Astrocyte (in vitro differentiated cells and primary cell): ENCODE measurements at regions not wholly inside any gene's neighbourhood (a gene's known extent, or its start where the extent isn't known, plus 50 kb on each side); places are given as distances from the start of the nearest gene placed in this dataset.

Experiments used
- EZH2 ChIP-seq: IDR thresholded peaks from 2 replicates; pipeline ENCODE4 v1.6.1; 2012; ENCODE audit warnings: mild to moderate bottlenecking, low read length, inconsistent platforms; ENCODE audit not compliant: insufficient read depth
- TF ChIP-seq, protein P1 (sequence below): IDR thresholded peaks from 2 replicates; pipeline ENCODE4 v1.5.1; 2011; ENCODE audit warnings: low read depth, mild to moderate bottlenecking, inconsistent platforms, low read length, moderate library complexity; ENCODE audit not compliant: insufficient read depth

DNA sequence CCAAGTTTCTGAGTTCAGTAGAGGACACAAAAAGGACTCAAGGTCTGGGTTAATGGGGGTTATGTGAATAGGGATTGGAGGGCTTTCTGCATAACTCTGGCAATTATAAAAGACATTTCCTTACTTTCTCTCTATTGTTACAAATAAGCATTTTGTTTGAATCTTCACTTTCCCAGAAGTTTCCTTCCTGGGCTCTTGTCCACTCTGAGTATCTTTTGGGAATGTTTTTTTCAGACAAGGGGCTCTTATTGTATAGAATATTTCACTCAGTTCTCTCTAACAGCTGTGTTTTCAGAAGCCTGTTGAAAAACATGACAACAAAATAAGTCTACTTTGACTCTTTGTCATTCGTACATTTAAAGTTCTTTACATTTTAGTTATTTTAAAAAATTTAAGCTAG, 57.6 kb upstream of the MAP9 start:
- TF ChIP-seq, protein P1, sequence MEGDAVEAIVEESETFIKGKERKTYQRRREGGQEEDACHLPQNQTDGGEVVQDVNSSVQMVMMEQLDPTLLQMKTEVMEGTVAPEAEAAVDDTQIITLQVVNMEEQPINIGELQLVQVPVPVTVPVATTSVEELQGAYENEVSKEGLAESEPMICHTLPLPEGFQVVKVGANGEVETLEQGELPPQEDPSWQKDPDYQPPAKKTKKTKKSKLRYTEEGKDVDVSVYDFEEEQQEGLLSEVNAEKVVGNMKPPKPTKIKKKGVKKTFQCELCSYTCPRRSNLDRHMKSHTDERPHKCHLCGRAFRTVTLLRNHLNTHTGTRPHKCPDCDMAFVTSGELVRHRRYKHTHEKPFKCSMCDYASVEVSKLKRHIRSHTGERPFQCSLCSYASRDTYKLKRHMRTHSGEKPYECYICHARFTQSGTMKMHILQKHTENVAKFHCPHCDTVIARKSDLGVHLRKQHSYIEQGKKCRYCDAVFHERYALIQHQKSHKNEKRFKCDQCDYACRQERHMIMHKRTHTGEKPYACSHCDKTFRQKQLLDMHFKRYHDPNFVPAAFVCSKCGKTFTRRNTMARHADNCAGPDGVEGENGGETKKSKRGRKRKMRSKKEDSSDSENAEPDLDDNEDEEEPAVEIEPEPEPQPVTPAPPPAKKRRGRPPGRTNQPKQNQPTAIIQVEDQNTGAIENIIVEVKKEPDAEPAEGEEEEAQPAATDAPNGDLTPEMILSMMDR, result no peak
- TF ChIP-seq EZH2, result no peak
